Keratinocyte (primary cell): ENCODE measurements at regions not wholly inside any gene's neighbourhood (a gene's known extent, or its start where the extent isn't known, plus 50 kb on each side); places are given as distances from the start of the nearest gene placed in this dataset.

Experiments
- DNase-seq: peaks from one replicate; pipeline ENCODE4 v3.0.0-alpha.2; 2011; ENCODE audit warnings: low read depth, missing footprints, low spot score
- FAIRE-seq: peaks from 2 replicates; lab custom pipeline; 2011; peaks lifted over from hg19 to GRCh38; lab: Jason Lieb, UNC
- H2AFZ ChIP-seq: 2 replicates; pipeline ENCODE4 v1.6.0; 2012; ENCODE audit warnings: low read length, control low read depth, inconsistent platforms; ENCODE audit not compliant: control insufficient read depth
- H3K27ac ChIP-seq: 2 replicates; pipeline ENCODE4 v1.5.1; 2011; ENCODE audit warnings: low read length; ENCODE audit not compliant: control insufficient read depth, insufficient read depth
- H3K27me3 ChIP-seq: 3 replicates; pipeline ENCODE4 v1.6.0; 2011; ENCODE audit warnings: low read length; ENCODE audit not compliant: control insufficient read depth, insufficient read depth; ENCODE audit errors: extremely low read depth
- H3K36me3 ChIP-seq, 2 experiments: 2 replicates in 1 of 2; 3 replicates in 1 of 2; pipeline ENCODE4 v1.5.1; 2011; ENCODE audit warnings: low read length in 2 of 2, mild to moderate bottlenecking in 1 of 2; ENCODE audit not compliant: control insufficient read depth in 2 of 2, insufficient read depth in 2 of 2; ENCODE audit errors: extremely low read depth in 1 of 2
- H3K4me1 ChIP-seq: 3 replicates; pipeline ENCODE4 v1.5.1; 2011; ENCODE audit warnings: low read length; ENCODE audit not compliant: control insufficient read depth, insufficient read depth; ENCODE audit errors: extremely low read depth
- H3K4me2 ChIP-seq: 3 replicates; pipeline ENCODE4 v1.6.0; 2011; ENCODE audit warnings: low read depth, low read length; ENCODE audit not compliant: control insufficient read depth, insufficient read depth; ENCODE audit errors: extremely low read depth
- H3K4me3 ChIP-seq, 3 experiments: fragments of 200-600 bp in 1 of 3; sonication (generic) in 1 of 3; 2 replicates in 2 of 3; 3 replicates in 1 of 3; pipeline ENCODE4 v1.5.1; 2011 to 2016; ENCODE audit warnings: low read length in 3 of 3, mild to moderate bottlenecking in 3 of 3, control low read depth in 2 of 3, inconsistent platforms in 1 of 3, low read depth in 1 of 3, mixed read lengths in 1 of 3, mixed run types in 1 of 3, moderate library complexity in 1 of 3; ENCODE audit not compliant: control insufficient read depth in 2 of 3, insufficient read depth in 2 of 3; ENCODE audit errors: extremely low read depth in 1 of 3
- H3K79me2 ChIP-seq: 2 replicates; pipeline ENCODE4 v1.6.0; 2012; ENCODE audit warnings: low read length; ENCODE audit not compliant: control insufficient read depth, insufficient read depth
- H3K9ac ChIP-seq: 3 replicates; pipeline ENCODE4 v1.6.0; 2011; ENCODE audit warnings: low read length; ENCODE audit not compliant: control insufficient read depth, insufficient read depth; ENCODE audit errors: extremely low read depth
- H3K9me1 ChIP-seq: 3 replicates; pipeline ENCODE4 v1.6.0; 2011; ENCODE audit warnings: low read length; ENCODE audit not compliant: control insufficient read depth, insufficient read depth; ENCODE audit errors: extremely low read depth
- H3K9me3 ChIP-seq: 2 replicates; pipeline ENCODE4 v1.5.1; 2012; ENCODE audit warnings: low read depth, low read length; ENCODE audit not compliant: control insufficient read depth
- H4K20me1 ChIP-seq: 3 replicates; pipeline ENCODE4 v1.6.0; 2011; ENCODE audit warnings: low read length; ENCODE audit not compliant: control insufficient read depth, insufficient read depth; ENCODE audit errors: extremely low read depth
- EZH2 ChIP-seq: IDR thresholded peaks from one replicate; pipeline ENCODE4 v1.6.1; 2012; ENCODE audit warnings: inconsistent platforms, mild to moderate bottlenecking, low read length, moderate library complexity
- dilution Hi-C: fragments of 300-500 bp; cut with MboI; formaldehyde crosslinking; loops from one replicate; pipeline ENCODE4 v1.7.0; 2020; ENCODE audit warnings: low sequenced_read_pairs; ENCODE audit not compliant: extremely low pct_ligation_motif_present
- TF ChIP-seq, protein P1 (sequence below), 3 experiments: IDR thresholded peaks in 1 of 3; conservative IDR thresholded peaks in 1 of 3; optimal IDR thresholded peaks in 1 of 3; 2 replicates in 2 of 3; 3 replicates in 1 of 3; pipeline versions ENCODE3 to v1.5.1; 2011; ENCODE audit warnings: low read length in 3 of 3, mild to moderate bottlenecking in 3 of 3, moderate library complexity in 2 of 3, control low read depth in 1 of 3, inconsistent platforms in 1 of 3; ENCODE audit not compliant: insufficient read depth in 2 of 3; ENCODE audit errors: extremely low read depth in 1 of 3

DNA sequence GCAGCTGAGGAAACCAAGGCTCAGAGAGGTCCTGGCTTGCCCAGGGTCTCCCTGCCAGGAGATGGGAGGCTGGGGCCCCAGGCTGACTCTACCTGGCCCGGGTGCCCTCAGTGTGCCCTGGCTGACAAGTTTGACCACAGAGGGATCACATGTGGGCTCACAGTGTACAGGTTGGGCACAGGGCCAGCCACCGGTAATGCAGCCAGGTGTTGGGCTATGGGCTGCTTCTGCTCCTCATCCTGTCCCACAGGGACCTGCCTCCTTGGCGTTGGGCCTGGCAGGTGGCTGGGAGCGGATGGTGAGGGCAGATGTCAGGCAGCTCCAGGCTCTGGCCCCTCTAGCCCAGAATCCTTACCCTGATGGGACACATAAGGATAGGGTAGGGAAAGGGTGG lies 250.5 kb downstream of the LOXHD1 start:
- Histone ChIP-seq H3K4me1 (peaks cover 6% of the 10 kb centered on the region), H3K9ac (no peak overlapping the region), H3K27me3 (no peaks in the 10 kb centered on the region), H3K4me3 (no peak overlapping the region), H3K9me3 (no peaks in the 10 kb centered on the region), H4K20me1 (no peaks in the 10 kb centered on the region), H3K9me1 (no peaks in the 10 kb centered on the region), H3K27ac (no peak overlapping the region), H3K79me2 (no peaks in the 10 kb centered on the region), H3K4me2 (no peak overlapping the region), H3K36me3 (no peaks in the 10 kb centered on the region), H2AFZ (no peak overlapping the region)
- FAIRE-seq = no peak
- dilution Hi-C loops = no loop called here
- no peak for DNase-seq
- TF ChIP-seq EZH2 = no peak
- TF ChIP-seq, protein P1, sequence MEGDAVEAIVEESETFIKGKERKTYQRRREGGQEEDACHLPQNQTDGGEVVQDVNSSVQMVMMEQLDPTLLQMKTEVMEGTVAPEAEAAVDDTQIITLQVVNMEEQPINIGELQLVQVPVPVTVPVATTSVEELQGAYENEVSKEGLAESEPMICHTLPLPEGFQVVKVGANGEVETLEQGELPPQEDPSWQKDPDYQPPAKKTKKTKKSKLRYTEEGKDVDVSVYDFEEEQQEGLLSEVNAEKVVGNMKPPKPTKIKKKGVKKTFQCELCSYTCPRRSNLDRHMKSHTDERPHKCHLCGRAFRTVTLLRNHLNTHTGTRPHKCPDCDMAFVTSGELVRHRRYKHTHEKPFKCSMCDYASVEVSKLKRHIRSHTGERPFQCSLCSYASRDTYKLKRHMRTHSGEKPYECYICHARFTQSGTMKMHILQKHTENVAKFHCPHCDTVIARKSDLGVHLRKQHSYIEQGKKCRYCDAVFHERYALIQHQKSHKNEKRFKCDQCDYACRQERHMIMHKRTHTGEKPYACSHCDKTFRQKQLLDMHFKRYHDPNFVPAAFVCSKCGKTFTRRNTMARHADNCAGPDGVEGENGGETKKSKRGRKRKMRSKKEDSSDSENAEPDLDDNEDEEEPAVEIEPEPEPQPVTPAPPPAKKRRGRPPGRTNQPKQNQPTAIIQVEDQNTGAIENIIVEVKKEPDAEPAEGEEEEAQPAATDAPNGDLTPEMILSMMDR (optimal IDR thresholded peaks at IDR 0.05 in 1 of 3, IDR thresholded peaks at IDR 0.05 in 1 of 3, conservative IDR thresholded peaks at IDR 0.05 in 1 of 3; ENCODE audit: extremely low read depth in 1 of 3, insufficient read depth in 2 of 3, low read length in 3 of 3) = no peak

DNA sequence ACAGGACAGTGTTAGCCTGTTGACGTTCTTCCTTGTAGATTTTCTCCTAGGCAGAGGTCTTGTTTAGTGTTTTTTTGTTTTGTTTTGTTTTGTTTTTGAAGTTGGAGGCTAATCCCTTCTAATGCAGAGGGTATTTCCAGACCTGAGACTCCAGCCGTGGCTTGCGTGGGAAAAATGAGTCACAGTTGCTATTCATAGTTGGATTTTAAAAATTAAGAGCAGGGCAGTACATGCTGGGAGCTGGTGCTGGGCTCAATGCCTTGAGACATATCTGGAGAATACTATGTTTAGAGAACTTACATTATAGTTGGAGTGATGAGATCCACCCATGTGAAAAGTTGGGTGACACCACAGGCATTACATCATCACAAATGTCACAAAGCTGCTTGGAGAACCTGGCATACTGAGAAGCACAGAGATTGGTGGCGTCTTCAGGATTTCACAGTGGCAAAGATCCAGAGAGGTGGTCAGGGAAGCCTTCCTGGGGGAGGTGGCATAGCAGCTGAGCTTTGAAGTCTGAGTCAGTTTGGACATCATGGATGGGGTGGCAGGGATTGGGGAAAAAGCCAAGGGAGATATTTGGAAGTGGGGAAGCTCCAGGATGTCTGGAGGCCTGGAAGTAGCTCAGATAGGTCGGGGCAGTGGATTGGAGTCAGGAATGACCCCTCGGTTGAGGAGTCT lies 249.4 kb downstream of the LOXHD1 start:
- Histone ChIP-seq H3K4me2 (no peak overlapping the region), H3K4me1 (peaks cover 9% of the 10 kb centered on the region), H3K36me3 (no peaks in the 10 kb centered on the region), H3K4me3 (no peak overlapping the region), H4K20me1 (no peaks in the 10 kb centered on the region), H2AFZ (no peak overlapping the region), H3K9ac (no peak overlapping the region), H3K79me2 (no peaks in the 10 kb centered on the region), H3K9me1 (no peaks in the 10 kb centered on the region), H3K27ac (no peak overlapping the region), H3K27me3 (no peaks in the 10 kb centered on the region), H3K9me3 (no peaks in the 10 kb centered on the region)
- dilution Hi-C loops = no loop called here
- TF ChIP-seq, protein P1 (optimal IDR thresholded peaks at IDR 0.05 in 1 of 3, IDR thresholded peaks at IDR 0.05 in 1 of 3, conservative IDR thresholded peaks at IDR 0.05 in 1 of 3; ENCODE audit: extremely low read depth in 1 of 3, insufficient read depth in 2 of 3, low read length in 3 of 3) = no peak
- TF ChIP-seq EZH2 = no peak
- FAIRE-seq (no peak), DNase-seq (no peak)
